ENCODE measurements at regions not wholly inside any gene's neighbourhood (a gene's known extent, or its start where the extent isn't known, plus 50 kb on each side); places are given as distances from the start of the nearest gene placed in this dataset.

GRCh38 chr7:17512181-17512675, 213.8 kb downstream of the AHR start:
- Histone ChIP-seq H3K4me3 (ENCODE audit: low read depth, low read length) (no peak overlapping the region), H3K36me3 (ENCODE audit: control insufficient read depth, insufficient read depth, low read length) (no peaks in the 10 kb centered on the region)

GRCh38 chr7:17516771-17517170, 218.3 kb downstream of the AHR start:
- TF ChIP-seq CTCF (IDR thresholded peaks at IDR 0.05; ENCODE audit: insufficient read depth, low read length, poor library complexity, severe bottlenecking), result no peak
- no peak overlapping the region for H3K4me3 ChIP-seq (ENCODE audit: low read depth, low read length)
- DNase-seq (ENCODE audit: low read depth), result no peak
- no peaks in the 10 kb centered on the region for H3K27me3 ChIP-seq (ENCODE audit: control insufficient read depth, insufficient read depth, low read length)
- no peaks in the 10 kb centered on the region for H3K36me3 ChIP-seq (ENCODE audit: control insufficient read depth, insufficient read depth, low read length)

More at GRCh38 chr7:17512181-17512675, 213.8 kb downstream of the AHR start:
- DNase-seq (ENCODE audit: low read depth), result no peak
- no peaks in the 10 kb centered on the region for H3K27me3 ChIP-seq (ENCODE audit: control insufficient read depth, insufficient read depth, low read length)
- TF ChIP-seq CTCF (IDR thresholded peaks at IDR 0.05; ENCODE audit: insufficient read depth, low read length, poor library complexity, severe bottlenecking), result no peak

- Histone ChIP-seq H3K4me3 (ENCODE audit: low read depth, low read length) (no peak overlapping the region), H3K36me3 (ENCODE audit: control insufficient read depth, insufficient read depth, low read length) (no peaks in the 10 kb centered on the region), H3K27me3 (ENCODE audit: control insufficient read depth, insufficient read depth, low read length) (no peaks in the 10 kb centered on the region)
- no peak for TF ChIP-seq CTCF (IDR thresholded peaks at IDR 0.05; ENCODE audit: insufficient read depth, low read length, poor library complexity, severe bottlenecking)
- no peak for DNase-seq (ENCODE audit: low read depth)
Measured at GRCh38 chr7:17520941-17521340, 222.5 kb downstream of the AHR start.

- peak; percentile 34 for DNase-seq (ENCODE audit: low read depth)
- Histone ChIP-seq H3K36me3 (ENCODE audit: control insufficient read depth, insufficient read depth, low read length) (no peaks in the 10 kb centered on the region), H3K4me3 (ENCODE audit: low read depth, low read length) (no peak overlapping the region), H3K27me3 (ENCODE audit: control insufficient read depth, insufficient read depth, low read length) (no peaks in the 10 kb centered on the region)
- no peak for TF ChIP-seq CTCF (IDR thresholded peaks at IDR 0.05; ENCODE audit: insufficient read depth, low read length, poor library complexity, severe bottlenecking)
Measured at GRCh38 chr7:17521437-17521836, 223.0 kb downstream of the AHR start.

- no peaks in the 10 kb centered on the region for H3K36me3 ChIP-seq (ENCODE audit: control insufficient read depth, insufficient read depth, low read length)
- H3K4me3 ChIP-seq (ENCODE audit: low read depth, low read length), result no peak overlapping the region
- TF ChIP-seq CTCF (IDR thresholded peaks at IDR 0.05; ENCODE audit: insufficient read depth, low read length, poor library complexity, severe bottlenecking), result no peak
- H3K27me3 ChIP-seq (ENCODE audit: control insufficient read depth, insufficient read depth, low read length), result no peaks in the 10 kb centered on the region
- no peak for DNase-seq (ENCODE audit: low read depth)
Measured at GRCh38 chr7:17523813-17524739, 225.6 kb downstream of the AHR start.

Measured in kidney epithelial cell (primary cell).